Right atrium auricular region (tissue), 2 donors: ENCODE measurements at regions not wholly inside any gene's neighbourhood (a gene's known extent, or its start where the extent isn't known, plus 50 kb on each side); places are given as distances from the start of the nearest gene placed in this dataset.

ENCODE experiments used
- DNase-seq: peaks from one replicate; pipeline ENCODE4 v3.0.0-alpha.2; 2019; ENCODE audit warnings: low spot score
- H3K27ac ChIP-seq, 2 donors: fragments of 200-600 bp; sonication (generic); 1 replicate in 1 of 2; 2 replicates in 1 of 2; pipeline ENCODE4 v1.5.1; 2016 to 2019
- H3K27me3 ChIP-seq, 2 donors: fragments of 200-600 bp; sonication (generic); one replicate each; pipeline versions ENCODE4 v1.5.1 to v1.6.0; 2017 to 2019
- H3K36me3 ChIP-seq: fragments of 200-600 bp; sonication (generic); one replicate; pipeline ENCODE4 v1.5.1; 2016
- H3K4me1 ChIP-seq, 2 donors: fragments of 200-600 bp; sonication (generic); one replicate each; pipeline versions ENCODE4 v1.5.1 to v1.6.0; 2017 to 2019
- H3K4me3 ChIP-seq, 2 donors: fragments of 200-600 bp; sonication (generic); 1 replicate in 1 of 2; 2 replicates in 1 of 2; pipeline ENCODE4 v1.5.1; 2017 to 2019; ENCODE audit warnings: mild to moderate bottlenecking in 1 of 2, moderate library complexity in 1 of 2
- H3K9me3 ChIP-seq, 2 donors: fragments of 200-600 bp; sonication (generic); one replicate each; pipeline ENCODE4 v1.5.1; 2019
- TF ChIP-seq, protein P1 (sequence below), 2 donors: fragments of 200-600 bp; sonication (generic); IDR thresholded peaks; one replicate each; pipeline ENCODE4 v1.5.1; 2019; ENCODE audit warnings: antibody characterized with exemption in 2 of 2

DNA sequence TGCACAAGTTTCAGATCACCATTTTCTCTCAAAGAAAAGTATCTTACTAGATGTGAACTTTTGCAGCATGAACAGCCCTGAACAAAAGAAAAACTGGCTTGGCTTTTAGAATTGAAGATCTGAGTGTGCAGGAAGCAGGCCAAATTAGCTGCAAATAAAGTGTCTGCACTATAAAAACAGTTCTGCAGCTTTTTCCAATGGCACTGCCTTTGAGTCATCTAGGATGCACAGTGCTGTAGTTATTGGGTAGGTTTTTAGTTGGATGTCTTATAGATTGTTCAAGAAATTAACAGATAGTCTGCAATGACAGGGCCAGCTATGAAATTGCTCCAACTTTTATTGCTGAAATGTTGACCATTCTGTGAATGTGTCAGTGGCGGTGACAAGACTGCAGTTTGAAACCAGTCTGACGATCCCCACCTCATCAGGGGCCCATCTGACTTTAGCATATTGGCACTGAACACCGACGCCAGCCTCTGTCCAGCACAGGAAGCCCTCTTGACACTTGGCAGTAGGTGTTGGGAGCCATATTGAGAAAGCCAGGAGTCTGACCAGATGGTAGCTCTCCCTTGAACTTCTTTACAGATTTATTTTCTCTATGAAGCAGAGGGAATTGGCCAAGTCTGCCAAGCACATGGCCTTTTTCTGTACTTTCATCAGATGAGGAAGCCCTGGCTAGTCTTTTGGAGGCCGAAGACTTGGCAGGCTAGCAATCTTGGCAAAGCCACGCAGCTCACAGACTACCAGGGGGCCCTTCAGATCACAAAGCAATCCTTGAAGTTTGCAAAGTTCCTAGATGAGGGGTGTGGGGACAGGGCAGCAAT, 490.6 kb downstream of the NEBL start:
- H3K9me3 ChIP-seq: no peaks in the 10 kb centered on the region
- H3K4me1 ChIP-seq: no peaks in the 10 kb centered on the region
- H3K27me3 ChIP-seq: no peaks in the 10 kb centered on the region
- no peak overlapping the region for H3K27ac ChIP-seq
- H3K4me3 ChIP-seq: no peak overlapping the region
- DNase-seq: no peak
- TF ChIP-seq, protein P1, sequence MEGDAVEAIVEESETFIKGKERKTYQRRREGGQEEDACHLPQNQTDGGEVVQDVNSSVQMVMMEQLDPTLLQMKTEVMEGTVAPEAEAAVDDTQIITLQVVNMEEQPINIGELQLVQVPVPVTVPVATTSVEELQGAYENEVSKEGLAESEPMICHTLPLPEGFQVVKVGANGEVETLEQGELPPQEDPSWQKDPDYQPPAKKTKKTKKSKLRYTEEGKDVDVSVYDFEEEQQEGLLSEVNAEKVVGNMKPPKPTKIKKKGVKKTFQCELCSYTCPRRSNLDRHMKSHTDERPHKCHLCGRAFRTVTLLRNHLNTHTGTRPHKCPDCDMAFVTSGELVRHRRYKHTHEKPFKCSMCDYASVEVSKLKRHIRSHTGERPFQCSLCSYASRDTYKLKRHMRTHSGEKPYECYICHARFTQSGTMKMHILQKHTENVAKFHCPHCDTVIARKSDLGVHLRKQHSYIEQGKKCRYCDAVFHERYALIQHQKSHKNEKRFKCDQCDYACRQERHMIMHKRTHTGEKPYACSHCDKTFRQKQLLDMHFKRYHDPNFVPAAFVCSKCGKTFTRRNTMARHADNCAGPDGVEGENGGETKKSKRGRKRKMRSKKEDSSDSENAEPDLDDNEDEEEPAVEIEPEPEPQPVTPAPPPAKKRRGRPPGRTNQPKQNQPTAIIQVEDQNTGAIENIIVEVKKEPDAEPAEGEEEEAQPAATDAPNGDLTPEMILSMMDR (IDR thresholded peaks at IDR 0.05): no peak
- no peaks in the 10 kb centered on the region for H3K36me3 ChIP-seq

DNA sequence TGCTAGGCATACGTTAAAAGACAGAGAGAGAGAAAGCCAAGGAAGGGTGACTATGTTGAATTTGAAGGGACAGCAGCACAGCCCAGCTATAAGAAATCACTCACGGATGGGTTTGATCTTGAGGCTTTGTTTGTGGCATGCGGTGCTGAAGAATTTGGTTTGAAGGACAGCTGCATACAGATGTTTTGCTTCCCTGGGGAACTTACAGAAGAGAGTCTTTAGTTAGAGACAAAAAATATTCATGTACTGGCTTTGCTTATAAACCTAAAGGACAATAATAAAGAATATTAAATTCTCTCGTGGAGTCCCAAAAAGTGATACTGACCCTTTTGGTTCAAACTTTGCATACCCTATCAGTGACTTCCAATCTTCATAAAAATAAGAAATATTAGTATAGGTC, 491.4 kb downstream of the NEBL start:
- TF ChIP-seq, protein P1 (IDR thresholded peaks at IDR 0.05): no peak
- no peaks in the 10 kb centered on the region for H3K36me3 ChIP-seq
- H3K27me3 ChIP-seq: no peaks in the 10 kb centered on the region
- no peaks in the 10 kb centered on the region for H3K9me3 ChIP-seq
- no peaks in the 10 kb centered on the region for H3K4me1 ChIP-seq
- H3K27ac ChIP-seq: no peak overlapping the region
- DNase-seq: no peak
- H3K4me3 ChIP-seq: no peak overlapping the region

DNA sequence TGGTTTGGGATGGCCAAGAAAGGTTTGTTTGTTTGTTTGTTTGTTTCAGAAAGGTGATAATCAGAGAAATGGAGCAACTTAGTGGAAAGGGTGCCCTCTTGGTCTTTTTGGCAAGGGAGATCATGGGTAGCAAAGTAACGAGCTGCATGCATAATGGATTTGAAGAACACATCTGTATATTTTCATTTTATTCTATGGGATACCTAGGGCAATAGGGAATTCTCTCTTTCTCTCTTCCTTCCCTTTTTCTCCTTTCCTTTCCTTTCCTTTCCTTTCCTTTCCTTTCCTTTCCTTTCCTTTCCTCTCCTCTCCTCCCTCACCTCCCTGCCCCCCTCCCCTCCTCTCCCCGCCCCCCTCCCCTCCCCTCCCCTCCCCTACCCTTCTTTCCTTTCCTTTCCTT, 492.1 kb downstream of the NEBL start:
- Histone ChIP-seq H3K4me1 (no peaks in the 10 kb centered on the region), H3K36me3 (no peaks in the 10 kb centered on the region), H3K4me3 (no peak overlapping the region), H3K27me3 (no peaks in the 10 kb centered on the region), H3K9me3 (no peaks in the 10 kb centered on the region), H3K27ac (no peak overlapping the region)
- TF ChIP-seq, protein P1 (IDR thresholded peaks at IDR 0.05): no peak
- no peak for DNase-seq

DNA sequence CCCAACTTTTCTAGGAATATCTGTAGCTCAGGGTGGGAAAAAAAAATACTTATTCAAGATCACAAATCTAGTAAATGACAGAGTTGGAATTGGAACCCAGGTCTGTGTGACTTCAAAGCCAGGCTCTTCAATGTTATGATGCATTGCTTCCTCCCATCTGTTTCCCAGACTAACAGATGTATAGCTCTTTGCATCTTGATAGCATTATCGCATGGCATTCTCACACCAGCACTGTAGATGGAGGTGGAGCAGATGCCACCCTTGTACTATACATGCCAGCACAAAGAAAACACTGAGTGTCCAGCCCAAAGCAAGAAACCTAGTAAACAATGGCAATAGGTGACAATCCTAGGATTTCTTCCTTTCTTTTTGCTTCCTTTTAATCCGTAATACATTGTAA, 497.3 kb downstream of the NEBL start:
- no peaks in the 10 kb centered on the region for H3K4me1 ChIP-seq
- no peak for DNase-seq
- H3K4me3 ChIP-seq: no peak overlapping the region
- H3K9me3 ChIP-seq: no peaks in the 10 kb centered on the region
- TF ChIP-seq, protein P1 (IDR thresholded peaks at IDR 0.05): no peak
- no peaks in the 10 kb centered on the region for H3K27me3 ChIP-seq
- no peak overlapping the region for H3K27ac ChIP-seq
- H3K36me3 ChIP-seq: no peaks in the 10 kb centered on the region

DNA sequence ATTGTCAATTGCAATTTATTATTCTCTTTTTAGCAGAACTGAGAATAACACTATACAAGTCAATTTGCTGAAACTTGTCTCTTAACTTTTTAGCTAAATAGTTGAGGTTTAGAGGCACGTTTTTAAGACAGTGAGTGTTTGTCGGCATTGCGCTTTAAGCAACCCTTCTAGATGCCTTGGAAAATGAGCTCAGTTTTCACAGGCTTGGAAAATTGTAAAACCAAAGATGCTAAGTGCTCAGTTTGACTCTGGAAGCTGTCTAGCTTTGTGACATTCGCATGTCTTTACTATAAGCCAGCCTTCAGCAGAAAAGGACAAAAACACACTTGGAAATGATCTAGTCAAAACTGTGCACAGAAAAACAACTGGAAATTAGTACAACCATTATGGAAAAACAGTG, 500.4 kb downstream of the NEBL start:
- H3K27me3 ChIP-seq: no peaks in the 10 kb centered on the region
- no peak overlapping the region for H3K4me3 ChIP-seq
- no peaks in the 10 kb centered on the region for H3K36me3 ChIP-seq
- no peak for DNase-seq
- H3K4me1 ChIP-seq: no peaks in the 10 kb centered on the region
- H3K27ac ChIP-seq: no peak overlapping the region
- TF ChIP-seq, protein P1 (IDR thresholded peaks at IDR 0.05): no peak
- H3K9me3 ChIP-seq: no peaks in the 10 kb centered on the region

DNA sequence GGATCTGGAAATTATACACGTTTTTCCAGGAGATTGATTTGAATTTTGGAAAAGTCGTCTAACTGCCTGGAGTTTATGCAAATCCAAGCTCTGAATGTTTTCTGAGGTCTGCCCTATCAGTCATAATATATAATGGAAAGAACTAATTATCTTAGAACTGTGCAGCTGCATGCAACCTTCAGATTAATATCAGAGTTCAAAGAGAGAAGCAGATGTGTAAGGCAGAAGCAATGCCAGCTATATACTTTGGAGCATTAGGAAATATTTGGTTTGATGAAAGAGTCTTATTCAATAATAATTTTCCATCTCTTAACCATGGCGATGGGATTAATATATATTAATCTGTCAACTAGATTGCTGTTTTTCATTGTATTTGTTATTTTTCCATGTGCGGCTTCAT, 500.9 kb downstream of the NEBL start:
- no peak for DNase-seq
- Histone ChIP-seq H3K36me3 (no peaks in the 10 kb centered on the region), H3K27ac (no peak overlapping the region), H3K9me3 (no peaks in the 10 kb centered on the region), H3K4me3 (no peak overlapping the region), H3K4me1 (no peaks in the 10 kb centered on the region), H3K27me3 (no peaks in the 10 kb centered on the region)
- TF ChIP-seq, protein P1 (IDR thresholded peaks at IDR 0.05): no peak
